Esophagus squamous epithelium (tissue), 4 donors: ENCODE measurements at regions not wholly inside any gene's neighbourhood (a gene's known extent, or its start where the extent isn't known, plus 50 kb on each side); places are given as distances from the start of the nearest gene placed in this dataset.

Source experiments
- POLR2A ChIP-seq, 4 donors: fragments of 450-650 bp; IDR thresholded peaks; one replicate each; pipeline ENCODE4 v1.6.1; 2017; ENCODE audit warnings: antibody characterized with exemption in 4 of 4, mild to moderate bottlenecking in 4 of 4, moderate library complexity in 3 of 4
- TF ChIP-seq, protein P1 (sequence below), 6 experiments: fragments of 450-650 bp in 4 of 6; fragments of 200-600 bp in 2 of 6; sonication (generic) in 2 of 6; IDR thresholded peaks; one replicate each; pipeline ENCODE4 v1.5.1; 2016 to 2019; ENCODE audit warnings: antibody characterized with exemption in 6 of 6, mild to moderate bottlenecking in 4 of 6, moderate library complexity in 4 of 6

DNA sequence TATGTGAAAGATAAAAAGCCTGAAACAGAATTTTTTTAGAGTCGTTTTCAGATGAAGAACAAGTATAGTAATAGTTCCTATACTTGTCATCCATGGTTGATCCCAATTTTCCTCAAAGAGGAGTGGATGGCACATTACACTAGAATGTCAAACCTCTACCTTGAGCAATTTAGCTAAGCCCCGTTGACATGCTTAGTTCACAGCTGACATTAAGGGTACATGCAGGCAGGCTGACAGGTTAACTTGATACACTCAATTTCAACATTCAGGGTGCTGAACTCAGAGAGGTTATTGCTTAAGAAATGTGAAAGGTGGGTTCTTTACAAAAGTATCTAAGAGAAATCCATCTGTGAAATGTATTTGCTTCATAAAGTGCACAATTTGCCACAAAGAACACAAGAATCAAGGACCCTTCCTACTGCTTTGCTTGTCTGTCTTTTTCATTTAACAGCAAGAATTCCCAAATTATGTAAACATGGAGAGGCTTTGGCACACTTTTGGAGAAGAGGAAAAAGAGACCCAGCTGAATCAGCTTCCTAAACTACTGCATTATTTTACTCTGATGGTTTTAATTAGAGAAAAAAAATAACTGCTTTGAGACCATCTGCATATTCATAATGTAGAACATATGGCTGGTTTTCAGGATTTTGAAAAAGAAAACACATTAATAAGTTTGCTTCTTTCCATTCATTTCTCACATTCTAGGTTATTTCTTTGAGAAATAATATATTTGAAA is 122.5 kb upstream of the DDIT4L start:
- TF ChIP-seq POLR2A (IDR thresholded peaks at IDR 0.05), result no peak
- TF ChIP-seq, protein P1, sequence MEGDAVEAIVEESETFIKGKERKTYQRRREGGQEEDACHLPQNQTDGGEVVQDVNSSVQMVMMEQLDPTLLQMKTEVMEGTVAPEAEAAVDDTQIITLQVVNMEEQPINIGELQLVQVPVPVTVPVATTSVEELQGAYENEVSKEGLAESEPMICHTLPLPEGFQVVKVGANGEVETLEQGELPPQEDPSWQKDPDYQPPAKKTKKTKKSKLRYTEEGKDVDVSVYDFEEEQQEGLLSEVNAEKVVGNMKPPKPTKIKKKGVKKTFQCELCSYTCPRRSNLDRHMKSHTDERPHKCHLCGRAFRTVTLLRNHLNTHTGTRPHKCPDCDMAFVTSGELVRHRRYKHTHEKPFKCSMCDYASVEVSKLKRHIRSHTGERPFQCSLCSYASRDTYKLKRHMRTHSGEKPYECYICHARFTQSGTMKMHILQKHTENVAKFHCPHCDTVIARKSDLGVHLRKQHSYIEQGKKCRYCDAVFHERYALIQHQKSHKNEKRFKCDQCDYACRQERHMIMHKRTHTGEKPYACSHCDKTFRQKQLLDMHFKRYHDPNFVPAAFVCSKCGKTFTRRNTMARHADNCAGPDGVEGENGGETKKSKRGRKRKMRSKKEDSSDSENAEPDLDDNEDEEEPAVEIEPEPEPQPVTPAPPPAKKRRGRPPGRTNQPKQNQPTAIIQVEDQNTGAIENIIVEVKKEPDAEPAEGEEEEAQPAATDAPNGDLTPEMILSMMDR (IDR thresholded peaks at IDR 0.05), result no peak
